OCI-LY1 (cell line): ENCODE measurements at regions not wholly inside any gene's neighbourhood (a gene's known extent, or its start where the extent isn't known, plus 50 kb on each side); places are given as distances from the start of the nearest gene placed in this dataset.

Experiments used
- H2AFZ ChIP-seq: fragments of 200-600 bp; sonication (generic), shearing (Covaris generic); 2 replicates; pipeline ENCODE4 v1.6.0; 2014; ENCODE audit warnings: antibody characterized with exemption, mild to moderate bottlenecking, low read length
- H3F3A ChIP-seq: fragments of 200-600 bp; sonication (generic), shearing (Covaris generic); 2 replicates; pipeline ENCODE4 v1.6.0; 2014; ENCODE audit warnings: mild to moderate bottlenecking, antibody characterized with exemption, low read length, moderate library complexity; ENCODE audit not compliant: insufficient read depth
- H3K27ac ChIP-seq: fragments of 200-600 bp; sonication (generic); 2 replicates; pipeline ENCODE4 v1.5.1; 2014; ENCODE audit warnings: low read length, mixed run types, mild to moderate bottlenecking, low read depth; ENCODE audit not compliant: poor library complexity, severe bottlenecking
- H3K27me3 ChIP-seq: fragments of 200-600 bp; sonication (generic); 2 replicates; pipeline ENCODE4 v1.6.0; 2014; ENCODE audit warnings: antibody characterized with exemption, mild to moderate bottlenecking, low read length, moderate library complexity; ENCODE audit not compliant: insufficient read depth
- H3K36me3 ChIP-seq: fragments of 200-600 bp; sonication (generic); 2 replicates; pipeline ENCODE4 v1.6.1; 2014; ENCODE audit warnings: mild to moderate bottlenecking, antibody characterized with exemption, low read length, moderate library complexity, mixed read lengths; ENCODE audit not compliant: insufficient read depth
- H3K4me1 ChIP-seq: fragments of 200-600 bp; sonication (generic); 2 replicates; pipeline ENCODE4 v1.5.1; 2014; ENCODE audit warnings: mild to moderate bottlenecking, low read length, moderate library complexity; ENCODE audit not compliant: insufficient read depth, severe bottlenecking
- H3K4me2 ChIP-seq: fragments of 200-600 bp; sonication (generic), shearing (Covaris generic); 2 replicates; pipeline ENCODE4 v1.6.1; 2014; ENCODE audit warnings: low read length
- H3K4me3 ChIP-seq: fragments of 200-600 bp; sonication (generic); 2 replicates; pipeline ENCODE4 v1.5.1; 2014; ENCODE audit warnings: low read length, low read depth, mild to moderate bottlenecking, mixed read lengths; ENCODE audit not compliant: poor library complexity, severe bottlenecking
- H3K79me2 ChIP-seq: fragments of 200-600 bp; shearing (Covaris generic); 2 replicates; pipeline ENCODE4 v1.6.1; 2016; ENCODE audit warnings: mixed run types, low read length, mixed read lengths; ENCODE audit not compliant: insufficient read depth
- H3K9ac ChIP-seq: fragments of 200-600 bp; sonication (generic), shearing (Covaris generic); 2 replicates; pipeline ENCODE4 v1.6.1; 2014; ENCODE audit warnings: mild to moderate bottlenecking, low read length, mixed read lengths
- H3K9me2 ChIP-seq: fragments of 200-600 bp; sonication (generic), shearing (Covaris generic); 2 replicates; pipeline ENCODE4 v1.6.1; 2014; ENCODE audit warnings: low read depth, mild to moderate bottlenecking, low read length, mixed read lengths
- H3K9me3 ChIP-seq: fragments of 200-600 bp; shearing (Covaris generic); 2 replicates; pipeline ENCODE4 v1.6.1; 2014; ENCODE audit warnings: low read length, mixed read lengths
- H4K20me1 ChIP-seq: fragments of 200-600 bp; sonication (generic), shearing (Covaris generic); 2 replicates; pipeline ENCODE4 v1.6.0; 2016; ENCODE audit warnings: mild to moderate bottlenecking, low read length; ENCODE audit not compliant: insufficient read depth
- EZH2 ChIP-seq: fragments of 200-600 bp; sonication (generic), shearing (Covaris generic); IDR thresholded peaks from 2 replicates; pipeline ENCODE4 v1.8.0; 2017; ENCODE audit warnings: borderline replicate concordance, mixed run types, mild to moderate bottlenecking, antibody characterized with exemption, low read length, moderate library complexity, mixed read lengths
- TF ChIP-seq, protein P1 (sequence below): fragments of 200-600 bp; sonication (generic), shearing (Covaris generic); IDR thresholded peaks from 2 replicates; pipeline ENCODE4 v1.5.1; 2017; ENCODE audit warnings: mild to moderate bottlenecking, antibody characterized with exemption, low read length, moderate library complexity, mixed read lengths

DNA sequence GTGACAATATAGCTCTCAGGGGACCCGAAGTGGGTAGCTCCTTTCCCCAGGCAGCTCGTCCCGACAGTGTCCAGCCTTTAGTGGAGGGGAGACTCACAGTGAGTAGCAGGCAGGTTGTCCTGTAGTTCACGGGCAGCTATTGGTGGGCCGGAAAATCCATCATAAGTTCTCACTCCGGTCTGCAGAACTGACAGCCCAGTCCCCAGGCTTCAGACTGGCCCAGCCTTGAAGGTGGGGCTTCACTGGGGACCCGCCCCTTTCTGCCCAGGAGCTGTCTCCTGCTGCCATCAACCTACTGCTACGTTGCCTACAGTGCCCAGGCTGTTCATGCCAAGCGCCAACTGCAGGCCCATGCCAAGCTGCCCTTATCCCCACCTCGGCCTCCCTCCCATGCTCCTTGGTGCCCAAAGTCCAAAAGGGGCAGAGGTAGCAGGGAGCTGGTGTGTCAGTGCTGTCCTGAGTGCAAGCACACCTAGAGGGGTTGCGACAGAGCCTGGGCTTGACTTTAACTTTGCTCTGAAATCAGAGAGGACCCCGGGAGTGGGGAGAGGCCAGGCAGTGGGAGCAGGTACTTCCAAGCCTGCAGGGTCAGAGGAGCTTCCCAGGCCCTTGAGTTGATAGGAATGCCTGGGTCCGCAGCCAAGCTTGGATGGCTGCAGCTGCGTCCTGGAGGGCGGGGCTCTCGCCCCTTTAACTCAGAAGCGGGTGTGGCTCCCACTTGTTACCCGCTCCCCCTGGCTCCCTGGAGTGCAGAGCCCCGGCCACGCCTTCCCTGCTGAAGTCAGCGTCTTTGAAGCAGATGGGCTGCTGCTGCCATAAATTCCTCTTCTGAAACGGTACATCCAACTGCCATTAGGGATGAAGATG lies 1144.3 kb upstream of the NCAM2 start:
- H2AFZ ChIP-seq, result no peak overlapping the region
- no peaks in the 10 kb centered on the region for H3K27me3 ChIP-seq
- no peaks in the 10 kb centered on the region for H3K79me2 ChIP-seq
- no peak overlapping the region for H3K27ac ChIP-seq
- H3K9me2 ChIP-seq, result no peaks in the 10 kb centered on the region
- no peaks in the 10 kb centered on the region for H3K36me3 ChIP-seq
- no peaks in the 10 kb centered on the region for H3K9me3 ChIP-seq
- H3F3A ChIP-seq, result no peaks in the 10 kb centered on the region
- H4K20me1 ChIP-seq, result no peaks in the 10 kb centered on the region
- H3K4me3 ChIP-seq, result peak overlapping the region; percentile 19
- TF ChIP-seq, protein P1, sequence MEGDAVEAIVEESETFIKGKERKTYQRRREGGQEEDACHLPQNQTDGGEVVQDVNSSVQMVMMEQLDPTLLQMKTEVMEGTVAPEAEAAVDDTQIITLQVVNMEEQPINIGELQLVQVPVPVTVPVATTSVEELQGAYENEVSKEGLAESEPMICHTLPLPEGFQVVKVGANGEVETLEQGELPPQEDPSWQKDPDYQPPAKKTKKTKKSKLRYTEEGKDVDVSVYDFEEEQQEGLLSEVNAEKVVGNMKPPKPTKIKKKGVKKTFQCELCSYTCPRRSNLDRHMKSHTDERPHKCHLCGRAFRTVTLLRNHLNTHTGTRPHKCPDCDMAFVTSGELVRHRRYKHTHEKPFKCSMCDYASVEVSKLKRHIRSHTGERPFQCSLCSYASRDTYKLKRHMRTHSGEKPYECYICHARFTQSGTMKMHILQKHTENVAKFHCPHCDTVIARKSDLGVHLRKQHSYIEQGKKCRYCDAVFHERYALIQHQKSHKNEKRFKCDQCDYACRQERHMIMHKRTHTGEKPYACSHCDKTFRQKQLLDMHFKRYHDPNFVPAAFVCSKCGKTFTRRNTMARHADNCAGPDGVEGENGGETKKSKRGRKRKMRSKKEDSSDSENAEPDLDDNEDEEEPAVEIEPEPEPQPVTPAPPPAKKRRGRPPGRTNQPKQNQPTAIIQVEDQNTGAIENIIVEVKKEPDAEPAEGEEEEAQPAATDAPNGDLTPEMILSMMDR, result no peak
- no peak for TF ChIP-seq EZH2
- peak overlapping the region; percentile 23; the same call in 1 of the 2 replicates for H3K4me2 ChIP-seq
- no peak overlapping the region for H3K9ac ChIP-seq
- H3K4me1 ChIP-seq, result no peaks in the 10 kb centered on the region

DNA sequence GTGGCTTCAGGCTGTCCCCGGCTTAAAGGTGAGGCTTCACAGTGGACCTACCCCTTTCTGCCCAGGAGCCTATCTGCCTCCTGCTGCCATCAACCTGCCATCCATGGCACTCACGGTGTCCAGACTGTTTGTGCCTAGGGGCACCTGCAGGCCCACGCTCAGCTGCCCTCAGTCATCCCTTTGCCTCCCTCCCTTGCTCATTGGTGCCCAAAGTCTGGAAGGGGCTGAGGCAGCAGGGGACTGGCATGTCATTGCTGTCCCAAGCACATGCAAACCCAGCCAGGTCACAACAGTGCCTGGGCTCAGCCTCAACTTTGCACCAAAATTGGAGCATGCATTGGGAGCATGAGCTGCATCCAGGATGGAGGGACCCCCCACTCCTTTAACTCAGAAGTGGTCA lies 1142.7 kb upstream of the NCAM2 start:
- H3F3A ChIP-seq, result no peaks in the 10 kb centered on the region
- TF ChIP-seq, protein P1, result no peak
- TF ChIP-seq EZH2, result no peak
- H3K4me1 ChIP-seq, result no peaks in the 10 kb centered on the region
- H4K20me1 ChIP-seq, result no peaks in the 10 kb centered on the region
- no peaks in the 10 kb centered on the region for H3K79me2 ChIP-seq
- H3K27me3 ChIP-seq, result no peaks in the 10 kb centered on the region
- no peaks in the 10 kb centered on the region for H3K9me3 ChIP-seq
- no peak overlapping the region for H2AFZ ChIP-seq
- no peaks in the 10 kb centered on the region for H3K36me3 ChIP-seq
- H3K9me2 ChIP-seq, result no peaks in the 10 kb centered on the region
- no peak overlapping the region for H3K4me2 ChIP-seq
- no peak overlapping the region for H3K9ac ChIP-seq
- no peak overlapping the region for H3K27ac ChIP-seq
- H3K4me3 ChIP-seq, result no peak overlapping the region

DNA sequence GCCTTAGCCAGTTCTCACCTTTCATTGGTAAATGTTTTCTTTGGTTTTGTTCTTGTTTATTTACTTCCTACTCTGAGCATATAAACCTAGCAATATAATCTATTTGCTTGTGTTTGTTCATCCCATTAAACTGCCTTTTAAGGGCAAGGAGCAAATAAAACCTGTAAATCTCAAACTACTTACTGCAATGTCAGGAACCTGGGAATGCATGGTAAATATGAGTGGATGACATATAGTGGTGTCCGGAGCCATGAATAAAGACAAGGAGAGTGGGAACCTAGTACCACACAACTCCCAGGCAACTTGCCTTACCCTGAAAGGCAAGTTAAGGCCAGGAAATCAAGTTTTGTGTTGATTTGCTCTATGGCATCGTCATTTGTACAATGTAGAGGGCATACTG lies 1133.7 kb upstream of the NCAM2 start:
- no peak overlapping the region for H2AFZ ChIP-seq
- H3K4me2 ChIP-seq, result no peak overlapping the region
- H3K27ac ChIP-seq, result no peak overlapping the region
- H3K27me3 ChIP-seq, result no peaks in the 10 kb centered on the region
- no peaks in the 10 kb centered on the region for H4K20me1 ChIP-seq
- no peak overlapping the region for H3K4me3 ChIP-seq
- no peaks in the 10 kb centered on the region for H3K9me3 ChIP-seq
- no peaks in the 10 kb centered on the region for H3K4me1 ChIP-seq
- no peaks in the 10 kb centered on the region for H3F3A ChIP-seq
- no peaks in the 10 kb centered on the region for H3K79me2 ChIP-seq
- no peaks in the 10 kb centered on the region for H3K9me2 ChIP-seq
- H3K9ac ChIP-seq, result no peak overlapping the region
- TF ChIP-seq, protein P1, result no peak
- TF ChIP-seq EZH2, result no peak
- H3K36me3 ChIP-seq, result no peaks in the 10 kb centered on the region
